Epidermal melanocyte (primary cell): ENCODE measurements at regions not wholly inside any gene's neighbourhood (a gene's known extent, or its start where the extent isn't known, plus 50 kb on each side); places are given as distances from the start of the nearest gene placed in this dataset.
A peak's percentile ranks its signal among the peaks of the same experiment; 100 is the strongest.

ENCODE experiments used
- DNase-seq: peaks from one replicate; pipeline ENCODE4 v3.0.0; 2011; ENCODE audit warnings: low spot score; ENCODE audit not compliant: insufficient read length

DNA sequence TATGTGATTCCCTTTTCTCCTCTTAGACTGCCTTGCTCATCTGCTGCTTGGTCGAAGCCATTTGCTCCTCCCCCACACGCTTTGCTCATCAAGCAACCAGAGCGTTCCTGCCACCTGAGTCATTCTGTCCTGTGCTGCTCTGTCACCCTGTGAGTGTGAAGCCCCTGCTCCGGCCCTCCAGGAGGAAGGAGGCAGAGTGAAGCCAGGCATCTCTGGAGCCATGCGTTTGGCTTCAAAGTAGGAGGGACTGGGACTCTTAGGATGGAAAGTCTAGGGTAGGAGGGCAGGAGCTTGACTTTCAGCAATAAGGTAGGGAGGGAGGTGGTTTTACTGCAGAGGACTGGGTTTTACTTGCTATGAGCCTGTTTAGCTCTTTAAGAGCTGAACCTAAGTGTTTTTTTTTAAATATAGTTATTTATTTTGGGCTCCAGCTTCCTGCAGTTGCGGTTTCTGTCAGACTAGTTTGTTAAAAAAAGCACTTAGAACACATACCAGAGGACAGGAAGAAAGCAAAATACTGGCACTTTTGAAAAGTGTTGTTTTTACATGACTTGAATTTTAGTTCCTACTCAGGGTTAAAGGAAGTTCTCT is 63.6 kb downstream of the SPINK2 start:
- DNase-seq: peak; percentile 68

DNA sequence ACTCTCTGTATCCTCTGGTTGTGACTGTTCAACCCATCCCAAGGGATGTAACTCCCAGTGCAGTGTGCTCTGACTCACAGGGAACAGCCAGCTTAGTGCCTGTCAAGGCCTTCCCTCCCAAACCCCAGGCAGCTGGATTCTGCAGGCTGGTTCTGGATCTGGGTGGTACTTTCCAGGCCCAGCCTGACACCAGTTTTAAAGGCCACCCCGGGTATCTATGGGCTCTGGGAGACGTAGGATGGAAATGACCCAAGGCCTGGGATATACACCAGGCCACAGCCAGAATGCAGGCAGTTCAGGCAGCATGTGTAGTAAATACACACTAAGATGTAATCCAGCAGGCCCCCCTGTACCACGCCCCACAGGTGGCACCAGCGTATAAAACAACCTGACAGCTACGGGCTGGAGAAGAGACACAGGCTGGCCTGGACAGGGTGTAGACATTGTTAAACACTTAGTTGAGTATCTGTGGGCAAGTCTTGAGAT is 64.2 kb downstream of the SPINK2 start:
- no peak for DNase-seq

DNA sequence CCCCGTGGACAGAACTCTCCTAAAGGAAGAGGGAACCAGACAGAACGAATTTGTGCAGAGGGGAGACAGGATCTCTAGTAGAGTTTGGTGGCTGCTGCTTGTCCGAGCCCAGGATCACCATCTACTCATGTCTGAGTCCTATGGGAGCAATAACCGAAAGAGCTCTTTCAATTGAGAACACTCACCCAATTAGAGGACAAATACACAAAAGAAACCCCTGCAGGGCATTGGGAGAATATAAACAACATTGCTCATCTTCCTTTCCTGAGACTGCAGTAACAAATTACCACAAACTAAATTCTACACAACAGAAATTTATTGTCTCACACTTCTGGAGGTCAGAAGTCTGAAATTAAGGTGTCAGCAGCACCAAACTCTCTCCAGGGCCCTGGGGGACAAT is 65.6 kb downstream of the SPINK2 start:
- peak; percentile 33 for DNase-seq

DNA sequence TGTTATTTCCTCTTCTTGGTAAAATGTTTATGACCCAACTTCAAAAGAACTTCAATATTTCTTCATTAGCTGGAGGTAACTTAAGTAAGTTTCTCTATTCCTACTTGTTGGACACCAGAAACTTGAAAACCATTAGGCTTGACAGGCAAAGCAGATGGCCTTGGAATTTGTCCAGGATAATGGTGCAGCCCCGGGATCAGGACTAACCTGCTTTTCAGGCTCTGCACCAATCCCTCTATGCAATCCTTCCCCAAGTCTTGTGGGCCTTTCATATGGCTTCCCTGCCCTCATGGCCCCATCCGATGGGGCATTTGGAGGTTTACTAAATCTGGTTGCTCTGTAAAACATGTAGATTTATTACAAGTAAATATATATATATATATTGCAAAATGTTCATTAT is 68.5 kb downstream of the SPINK2 start:
- DNase-seq: no peak

DNA sequence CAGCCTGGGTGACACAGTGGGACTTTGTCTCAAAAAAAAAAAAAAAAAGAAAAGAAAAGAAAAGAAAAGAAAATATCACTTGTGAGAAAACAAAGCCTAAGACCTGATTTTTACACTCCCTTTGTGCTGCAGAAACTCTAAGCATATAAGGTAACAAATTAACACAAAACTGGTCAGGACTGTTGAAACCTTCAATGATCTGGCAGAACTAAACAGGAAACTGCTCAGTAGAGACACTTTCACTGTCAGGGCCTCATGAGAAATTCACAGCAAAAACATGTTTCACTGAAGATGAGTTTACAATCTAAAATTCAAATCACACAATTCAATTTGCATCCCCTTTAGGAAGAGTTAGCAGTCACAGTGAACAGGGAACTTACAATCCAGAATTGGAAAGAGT is 69.1 kb upstream of the HOPX start:
- no peak for DNase-seq

DNA sequence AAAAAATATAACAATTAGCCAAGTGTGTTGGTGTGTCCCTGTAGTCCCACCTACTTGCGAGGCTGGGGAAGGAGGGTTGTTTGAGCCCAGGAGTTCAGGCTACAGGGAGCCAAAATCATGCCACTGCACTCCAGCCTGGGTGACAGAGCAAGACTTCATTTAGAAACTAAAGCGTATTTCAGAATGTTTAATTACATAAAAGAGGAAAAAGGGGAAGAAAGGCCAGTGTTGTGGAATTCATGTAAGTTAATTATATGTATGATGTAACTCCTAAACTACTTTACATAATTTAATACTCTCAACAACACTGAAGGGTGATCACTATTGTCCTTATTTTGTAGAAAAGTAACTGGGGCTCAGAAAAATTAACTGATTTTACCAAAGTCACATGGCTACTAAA is 67.2 kb upstream of the HOPX start:
- DNase-seq: no peak

DNA sequence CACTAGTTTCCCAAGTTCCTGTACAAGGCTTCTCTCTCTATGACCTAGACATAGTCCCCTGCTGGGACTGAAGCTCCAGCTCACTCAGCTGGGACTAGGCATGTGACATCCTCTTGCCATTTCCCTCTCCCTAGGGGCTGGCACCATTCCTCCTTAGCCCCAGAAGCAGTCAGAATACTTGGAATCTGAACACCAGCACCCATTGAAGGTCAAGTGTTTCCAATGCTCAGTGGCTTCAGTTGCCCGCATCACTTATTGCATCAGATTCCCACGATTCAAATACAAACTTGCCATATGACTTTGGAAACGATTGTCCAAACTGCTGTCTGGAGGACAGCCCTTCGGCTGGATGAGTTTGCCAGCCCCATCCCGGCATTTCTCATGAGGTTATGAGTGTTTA is 65.5 kb upstream of the HOPX start:
- DNase-seq: no peak

DNA sequence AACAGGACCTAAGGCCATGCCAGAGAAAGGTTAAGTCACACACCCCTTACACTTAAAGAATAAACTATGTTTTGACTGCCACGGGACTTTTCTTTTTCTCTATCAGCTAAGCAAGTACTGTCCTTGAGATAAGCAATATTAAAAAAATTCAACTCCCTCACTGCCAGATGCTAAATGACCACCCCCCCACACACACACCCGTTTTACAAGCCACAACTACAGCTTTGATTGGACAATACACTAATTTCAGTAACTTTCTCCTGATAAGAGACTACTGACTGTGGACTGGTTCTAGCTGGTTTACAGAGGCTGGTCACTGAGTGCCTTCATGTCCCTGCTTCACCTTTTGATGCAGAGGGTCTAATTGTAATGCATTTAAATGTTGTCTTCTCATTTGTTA is 63.9 kb upstream of the HOPX start:
- no peak for DNase-seq

DNA sequence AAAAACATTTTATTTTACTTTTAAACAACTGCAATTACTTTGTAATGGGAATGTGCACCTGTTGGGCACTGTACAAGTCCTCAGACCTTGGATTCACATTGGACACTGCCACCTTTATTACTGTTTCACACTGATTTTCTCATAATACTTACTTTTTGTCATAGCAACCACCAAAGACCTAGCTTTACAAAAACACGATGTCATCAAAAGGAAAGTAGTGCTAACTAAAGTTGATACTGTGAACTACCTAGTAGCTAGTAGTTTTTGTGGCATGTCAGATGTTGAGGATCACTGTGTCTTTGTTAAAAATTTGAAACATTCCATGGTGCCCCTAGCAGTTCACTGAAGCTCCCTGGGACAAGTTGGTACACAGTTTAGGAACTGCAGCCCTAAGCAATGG is 62.9 kb upstream of the HOPX start:
- no peak for DNase-seq

DNA sequence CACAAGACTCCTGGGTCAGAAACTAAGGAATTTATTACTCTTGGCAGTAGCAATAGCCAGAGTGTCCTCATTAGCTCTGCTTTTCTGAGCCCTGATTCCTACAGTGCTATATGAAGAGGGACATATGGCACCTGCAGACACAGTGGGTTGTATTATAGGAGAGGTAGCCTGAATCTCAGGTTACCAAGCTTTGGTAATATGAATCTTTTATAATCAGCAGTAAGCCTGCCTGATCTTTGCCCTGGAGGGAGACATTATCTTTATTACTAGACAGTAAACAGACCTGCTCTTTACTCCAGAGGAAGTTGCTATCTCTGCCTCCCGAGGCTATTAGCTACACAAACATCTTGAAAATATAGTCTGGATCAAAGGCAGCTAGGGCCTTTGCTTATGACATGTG is 62.5 kb upstream of the HOPX start:
- no peak for DNase-seq

DNA sequence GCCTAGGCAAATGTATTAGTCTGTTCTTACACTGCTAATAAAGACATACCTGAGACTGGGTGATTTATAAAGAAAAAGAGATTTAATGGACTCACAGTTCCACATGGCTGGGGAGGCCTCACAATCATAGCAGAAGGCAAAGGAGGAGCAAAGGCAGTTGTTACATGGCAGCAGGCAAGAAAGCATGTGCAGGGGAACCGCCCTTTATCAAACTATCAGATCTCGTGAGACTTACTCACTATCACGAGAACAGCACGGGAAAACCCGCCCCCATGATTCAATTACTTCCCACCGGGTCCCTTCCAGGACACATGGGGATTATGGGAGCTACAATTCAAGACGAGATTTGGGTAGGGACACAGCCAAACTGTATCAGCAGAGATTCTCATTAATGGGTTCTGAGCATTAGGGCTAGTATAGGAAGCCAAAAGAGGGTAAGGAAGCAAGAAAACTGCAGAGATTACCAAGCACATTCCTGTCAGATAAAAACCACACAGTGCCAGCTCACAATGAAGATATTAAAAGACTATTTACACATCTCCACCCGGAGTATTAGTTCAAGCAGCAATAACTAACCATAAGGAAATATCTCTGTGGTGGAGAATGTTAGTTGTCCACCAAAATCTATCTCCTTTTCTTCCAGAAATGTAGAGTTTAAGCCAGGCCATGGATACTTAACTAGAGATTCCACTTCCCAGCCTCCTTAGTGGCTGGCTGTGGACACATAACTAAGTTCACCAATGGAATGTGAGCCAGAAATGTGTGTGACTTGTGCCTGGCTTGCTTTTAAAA is 61.2 kb upstream of the HOPX start:
- no peak for DNase-seq

DNA sequence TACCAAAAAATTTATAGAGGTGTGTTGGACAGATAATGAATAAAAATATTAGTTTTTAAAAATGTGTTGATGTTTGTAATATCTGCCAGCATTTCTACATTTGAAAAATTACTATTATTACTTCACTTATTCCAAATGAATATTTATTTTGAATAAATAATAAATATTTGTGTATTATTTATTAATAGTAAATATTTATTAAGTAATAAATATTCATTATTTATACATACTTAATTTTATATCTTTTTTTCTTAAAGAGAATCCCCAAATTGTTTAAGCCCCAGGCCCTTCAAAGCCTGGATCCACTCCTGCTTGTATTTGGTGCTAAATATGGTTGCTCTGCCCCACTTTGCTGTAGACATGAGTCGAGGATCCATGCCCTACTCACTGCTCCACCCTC is 60.5 kb upstream of the HOPX start:
- DNase-seq: no peak

DNA sequence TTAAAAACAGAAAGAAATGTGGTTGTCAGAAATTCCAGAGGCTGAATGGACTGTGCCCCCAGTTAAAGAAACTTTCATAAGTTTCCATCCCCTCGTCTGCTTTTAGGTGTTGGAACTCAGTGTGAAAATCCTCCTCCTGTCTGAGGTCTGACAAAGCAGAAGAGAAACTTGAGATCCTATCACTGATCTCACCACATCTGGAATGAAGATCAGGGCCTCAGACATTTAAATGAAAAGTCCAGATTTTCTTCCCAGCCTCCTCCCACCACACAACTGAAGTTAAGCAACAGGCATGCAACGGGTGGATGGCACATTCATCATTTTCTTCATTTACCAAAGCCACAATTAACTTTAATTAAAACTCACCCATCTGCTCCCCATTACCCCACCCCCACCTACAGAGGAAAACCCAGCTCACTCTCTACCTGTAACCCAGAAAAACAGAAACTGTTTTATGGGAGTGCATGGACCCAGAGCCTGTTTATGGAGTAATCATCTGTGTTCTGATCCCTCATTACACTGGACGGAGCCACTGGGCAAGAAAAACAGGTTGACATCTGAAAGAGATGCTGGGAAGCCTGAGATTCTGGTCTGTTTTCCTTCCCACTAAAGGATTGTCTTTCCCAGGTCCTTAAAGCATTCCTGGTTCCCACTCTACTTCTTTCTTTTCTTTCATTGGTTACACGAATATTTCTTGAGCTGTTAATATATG is 58.1 kb upstream of the HOPX start:
- DNase-seq: peak; percentile 51

DNA sequence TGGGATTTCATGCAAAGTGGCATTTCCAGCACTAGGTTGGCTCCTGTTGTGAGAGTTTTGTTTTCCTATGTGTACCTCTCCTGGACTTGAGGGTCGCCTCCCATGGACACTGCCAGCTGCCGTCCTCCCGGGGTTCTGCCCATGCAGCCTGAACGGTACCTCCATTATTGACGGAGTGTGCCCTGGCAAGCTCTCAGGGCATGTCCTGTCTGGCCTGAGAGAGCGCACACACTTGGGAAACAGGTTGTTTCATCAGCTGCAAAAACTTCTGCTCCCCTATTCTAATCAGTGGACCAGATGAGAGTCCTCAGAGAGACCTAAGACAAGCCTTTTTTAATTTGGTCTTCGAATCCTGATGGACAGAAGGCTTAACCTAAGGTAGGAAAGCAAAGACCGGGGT is 56.6 kb upstream of the HOPX start:
- DNase-seq: no peak

DNA sequence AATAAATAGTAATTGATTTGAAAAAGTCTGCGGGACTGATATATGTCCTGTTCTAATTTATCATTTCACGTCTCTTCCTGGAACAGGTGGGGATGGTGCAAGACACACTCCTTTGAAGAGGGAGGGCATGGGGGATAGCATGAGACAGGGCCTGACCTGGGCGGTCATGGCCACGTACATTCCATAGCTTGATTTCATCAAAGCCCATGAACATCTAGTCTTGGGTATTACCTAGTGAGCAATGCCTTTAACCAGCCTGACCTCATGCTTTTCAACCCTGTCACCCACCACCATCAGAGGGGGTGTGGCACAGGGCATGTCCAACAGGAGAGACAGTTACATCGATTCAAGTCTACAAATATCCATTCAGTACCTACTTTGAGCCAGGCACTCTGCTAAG is 52.3 kb upstream of the HOPX start:
- DNase-seq: no peak

DNA sequence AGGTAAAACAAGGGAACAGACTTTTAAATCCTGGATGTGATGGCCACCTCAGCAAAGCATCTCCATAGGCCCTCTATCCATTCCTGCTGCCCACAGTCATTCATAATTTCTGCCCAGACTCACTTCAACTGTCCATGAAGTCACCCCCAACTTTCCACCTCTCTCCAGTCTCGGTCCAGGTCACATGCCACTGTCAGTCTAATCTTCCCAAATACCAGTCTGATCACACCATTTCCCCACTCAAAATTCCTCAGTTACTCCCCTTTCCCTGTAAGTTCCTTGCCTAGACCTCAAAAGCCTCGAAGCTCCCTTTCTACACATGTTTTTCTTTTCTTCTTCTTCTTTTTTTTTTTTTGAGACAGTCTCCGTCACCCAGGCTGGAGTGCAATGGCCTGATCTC is 51.2 kb upstream of the HOPX start:
- no peak for DNase-seq

DNA sequence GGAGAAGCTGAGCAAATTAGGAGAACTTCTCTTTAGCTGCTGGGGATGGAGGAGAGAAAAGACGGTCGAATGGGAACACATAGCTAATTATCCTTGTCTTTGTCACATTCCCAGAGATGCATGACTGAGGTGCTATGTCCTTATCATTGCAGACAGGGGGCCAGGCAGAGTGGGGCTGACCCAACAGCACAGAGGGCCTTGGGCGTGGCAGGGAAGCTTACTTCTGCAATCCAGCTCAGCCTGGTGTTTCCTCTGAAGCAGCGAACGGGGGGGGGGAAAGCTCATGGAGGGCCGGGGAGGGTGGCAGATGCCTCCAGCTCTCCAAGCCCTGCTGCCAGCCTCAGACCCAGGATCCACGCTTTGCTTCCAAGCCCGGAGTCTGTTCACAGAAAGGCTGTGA is 50.8 kb upstream of the HOPX start:
- DNase-seq: no peak
